Liver (tissue), 3 donors: ENCODE measurements at regions not wholly inside any gene's neighbourhood (a gene's known extent, or its start where the extent isn't known, plus 50 kb on each side); places are given as distances from the start of the nearest gene placed in this dataset.

Experiments used
- CTCF ChIP-seq: fragments of 150-350 bp; IDR thresholded peaks from 2 replicates; pipeline ENCODE4 v1.5.1; 2017; ENCODE audit warnings: improper control_type of control experiment, low read depth, low read length; ENCODE audit not compliant: missing input control
- NR2F2 ChIP-seq: IDR thresholded peaks from 2 replicates; pipeline ENCODE4 v1.6.1; 2016; ENCODE audit warnings: antibody characterized with exemption
- donor health status: healthy.
- donor health status: healthy.

GRCh38 chr10:42942279-42942950, 134.5 kb upstream of the RET start:
- TF ChIP-seq NR2F2, result no peak
- no peak for TF ChIP-seq CTCF
